Body of pancreas (tissue), 4 donors: ENCODE measurements at regions not wholly inside any gene's neighbourhood (a gene's known extent, or its start where the extent isn't known, plus 50 kb on each side); places are given as distances from the start of the nearest gene placed in this dataset.

Experiments used
- ATAC-seq: fragments of 150-250 bp; one replicate; pipeline ENCODE4 v1.9.1; 2016
- DNase-seq, 4 donors: peaks; one replicate each; pipeline ENCODE4 v3.0.0-alpha.2; 2019
- H3K27ac ChIP-seq, 4 donors: fragments of 200-600 bp; sonication (generic); 1 replicate in 3 of 4; 2 replicates in 1 of 4; pipeline versions ENCODE4 v1.5.1 to v1.6.1; 2016 to 2019; ENCODE audit warnings: mild to moderate bottlenecking in 1 of 4, mixed read lengths in 1 of 4, moderate library complexity in 1 of 4
- H3K27me3 ChIP-seq, 2 donors: fragments of 200-600 bp; sonication (generic); one replicate each; pipeline ENCODE4 v1.6.0; 2016; ENCODE audit warnings: mild to moderate bottlenecking in 1 of 2
- H3K36me3 ChIP-seq, 2 donors: fragments of 200-600 bp; sonication (generic); replicated peaks in 1 of 2; 2 replicates each; pipeline ENCODE4 v1.5.1; 2016; ENCODE audit warnings: low read depth in 2 of 2; ENCODE audit not compliant: insufficient read depth in 1 of 2
- H3K4me1 ChIP-seq: fragments of 200-600 bp; sonication (generic); one replicate; pipeline ENCODE4 v1.6.0; 2016
- H3K4me3 ChIP-seq, 2 donors: fragments of 200-600 bp; sonication (generic); 1 replicate in 1 of 2; 2 replicates in 1 of 2; pipeline ENCODE4 v1.5.1; 2016 to 2019
- H3K9me3 ChIP-seq, 3 donors: fragments of 200-600 bp; sonication (generic); 1 replicate in 2 of 3; 2 replicates in 1 of 3; pipeline ENCODE4 v1.5.1; 2016
- CTCF ChIP-seq, 7 experiments: fragments of 450-650 bp in 4 of 7; fragments of 200-600 bp in 3 of 7; sonication (generic) in 3 of 7; IDR thresholded peaks; one replicate each; pipeline ENCODE4 v1.5.1; 2016 to 2019; ENCODE audit warnings: antibody characterized with exemption in 7 of 7
- POLR2A ChIP-seq, 3 donors: fragments of 450-650 bp; IDR thresholded peaks; one replicate each; pipeline ENCODE4 v1.6.1; 2016; ENCODE audit warnings: antibody characterized with exemption in 3 of 3, mild to moderate bottlenecking in 2 of 3
- WGBS, 2 donors: methylation state at CpG; one replicate each; pipeline ENCODE4 v1.1.5; 2017; 5-methylcytosine and 5-hydroxymethylcytosine counted together
- intact Hi-C: fragments of 100-400 bp; cut with DNase I; formaldehyde crosslinking; loops from one replicate; pipeline ENCODE4 v1.15.1; 2023

DNA sequence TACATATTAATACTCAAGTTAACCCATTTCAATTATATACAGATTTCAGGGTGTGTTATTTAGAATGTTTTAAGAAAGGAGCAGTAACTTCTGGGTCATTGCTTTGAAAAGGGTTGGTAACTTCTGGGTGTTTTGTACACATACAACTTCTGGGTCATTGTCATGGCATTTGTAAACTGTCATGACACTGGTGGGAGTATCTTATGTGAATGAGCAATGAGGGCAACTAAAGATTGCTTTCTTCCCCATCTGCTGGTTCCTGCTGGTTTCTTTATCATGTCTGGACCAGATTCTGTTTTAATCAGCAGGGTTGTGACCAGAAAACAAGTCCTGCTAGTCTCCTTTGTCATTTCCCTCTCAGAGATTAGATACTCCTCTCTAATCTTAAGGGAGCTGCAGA, 713.3 kb downstream of the LRFN5 start:
- intact Hi-C loops = no loop called here
- Histone ChIP-seq H3K27ac (no peak overlapping the region), H3K9me3 (no peaks in the 10 kb centered on the region), H3K27me3 (no peaks in the 10 kb centered on the region), H3K4me1 (no peaks in the 10 kb centered on the region), H3K36me3 (no peaks in the 10 kb centered on the region), H3K4me3 (no peak overlapping the region)
- no peak for ATAC-seq
- no peak for DNase-seq
- TF ChIP-seq POLR2A (IDR thresholded peaks at IDR 0.05) = no peak
- no peak for TF ChIP-seq CTCF (IDR thresholded peaks at IDR 0.05)

DNA sequence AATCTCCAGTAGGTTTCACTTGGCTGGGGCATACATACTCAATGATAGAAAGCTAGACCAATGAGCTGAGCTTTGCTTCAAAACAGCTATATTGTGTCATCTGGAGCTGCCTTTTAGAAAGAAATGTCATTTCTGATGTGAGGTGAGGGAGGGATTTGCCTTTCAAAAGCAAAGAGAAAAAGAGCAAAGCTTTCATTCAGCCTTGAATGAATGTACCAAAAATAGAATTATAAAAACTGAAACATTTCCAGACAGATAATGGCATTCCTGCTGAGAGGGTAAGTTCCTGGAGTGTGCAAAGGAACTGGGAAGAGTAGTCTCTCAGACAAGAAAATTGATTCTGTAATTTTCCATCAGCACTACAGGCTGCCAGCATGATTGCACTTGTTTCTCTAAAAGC, 710.0 kb downstream of the LRFN5 start:
- ATAC-seq (no peak), DNase-seq (no peak)
- H3K4me1 ChIP-seq = no peaks in the 10 kb centered on the region
- H3K27me3 ChIP-seq = no peaks in the 10 kb centered on the region
- no peak overlapping the region for H3K27ac ChIP-seq
- TF ChIP-seq POLR2A (IDR thresholded peaks at IDR 0.05) (no peak), CTCF (IDR thresholded peaks at IDR 0.05) (no peak)
- no peak overlapping the region for H3K4me3 ChIP-seq
- H3K9me3 ChIP-seq = no peaks in the 10 kb centered on the region
- intact Hi-C loops = no loop called here
- no peaks in the 10 kb centered on the region for H3K36me3 ChIP-seq

DNA sequence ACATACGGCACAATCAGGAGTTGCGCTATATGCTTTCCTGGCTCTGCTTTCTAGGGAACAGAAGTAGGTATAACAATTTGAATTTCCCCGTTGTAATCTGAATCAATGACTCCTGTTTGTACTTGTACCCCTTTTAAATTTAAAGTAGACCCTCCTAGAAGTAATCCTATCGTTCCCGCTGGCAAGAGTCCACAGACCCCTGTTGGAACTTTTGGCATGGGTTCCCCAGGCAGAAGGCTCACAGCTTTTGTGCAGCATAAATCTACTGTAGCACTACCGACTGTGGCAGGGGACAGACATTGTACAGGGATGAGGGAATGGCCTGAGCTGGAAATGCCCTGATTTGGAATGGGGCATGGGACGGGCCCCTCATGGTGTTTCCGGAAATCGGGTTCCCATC, 705.2 kb downstream of the LRFN5 start:
- TF ChIP-seq POLR2A (IDR thresholded peaks at IDR 0.05) (no peak), CTCF (IDR thresholded peaks at IDR 0.05) (no peak)
- H3K9me3 ChIP-seq = peaks cover 0 to 11% (median 0%) of the 10 kb centered on the region in 3 donors
- no peaks in the 10 kb centered on the region for H3K27me3 ChIP-seq
- intact Hi-C loops = no loop called here
- no peaks in the 10 kb centered on the region for H3K4me1 ChIP-seq
- ATAC-seq (no peak), DNase-seq (no peak)
- H3K4me3 ChIP-seq = no peak overlapping the region
- WGBS, 2 donors = 72 to 77% methylated on average over 9 of the region's 9 CpGs
- H3K27ac ChIP-seq = no peak overlapping the region
- H3K36me3 ChIP-seq = no peaks in the 10 kb centered on the region

GRCh38 chr14:42307239-42307825, 700.7 kb downstream of the LRFN5 start:
- Histone ChIP-seq H3K36me3 (no peaks in the 10 kb centered on the region), H3K4me3 (no peak overlapping the region), H3K4me1 (no peaks in the 10 kb centered on the region), H3K27ac (no peak overlapping the region), H3K9me3 (peaks cover 0 to 11% (median 0%) of the 10 kb centered on the region in 3 donors), H3K27me3 (no peaks in the 10 kb centered on the region)
- no peak for ATAC-seq
- WGBS, 2 donors = 74 to 77% methylated on average over 5 of the region's 5 CpGs
- TF ChIP-seq CTCF (IDR thresholded peaks at IDR 0.05) (no peak), POLR2A (IDR thresholded peaks at IDR 0.05) (no peak)
- no peak for DNase-seq
- intact Hi-C loops = no loop called here

DNA sequence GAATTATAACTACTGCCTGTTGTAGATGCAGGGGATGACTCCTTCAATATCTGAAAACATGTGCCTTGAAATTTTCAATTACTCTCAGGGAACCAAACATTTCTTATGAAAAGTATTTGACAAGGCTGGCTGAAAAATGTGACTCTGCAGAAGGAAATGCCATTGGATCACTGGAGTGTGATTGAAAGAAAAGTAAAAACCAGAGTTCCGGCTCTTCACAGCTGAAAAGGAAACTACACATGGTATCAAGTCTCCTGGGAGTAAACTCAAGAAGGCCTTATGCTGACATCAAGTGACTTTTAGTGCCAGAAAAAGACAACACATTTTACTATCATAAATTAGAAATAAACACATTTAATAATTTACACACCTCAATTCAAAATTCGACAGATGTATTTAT, 693.0 kb downstream of the LRFN5 start:
- Histone ChIP-seq H3K9me3 (no peaks in the 10 kb centered on the region), H3K36me3 (no peaks in the 10 kb centered on the region), H3K27me3 (no peaks in the 10 kb centered on the region), H3K4me1 (no peaks in the 10 kb centered on the region), H3K27ac (no peak overlapping the region), H3K4me3 (no peak overlapping the region)
- ATAC-seq (no peak), DNase-seq (no peak)
- TF ChIP-seq CTCF (IDR thresholded peaks at IDR 0.05) (no peak), POLR2A (IDR thresholded peaks at IDR 0.05) (no peak)
- intact Hi-C loops = no loop called here
- 48 to 61% methylated on average over 2 of the region's 2 CpGs for WGBS, 2 donors
